ENCODE measurements at regions not wholly inside any gene's neighbourhood (a gene's known extent, or its start where the extent isn't known, plus 50 kb on each side); places are given as distances from the start of the nearest gene placed in this dataset.

DNA sequence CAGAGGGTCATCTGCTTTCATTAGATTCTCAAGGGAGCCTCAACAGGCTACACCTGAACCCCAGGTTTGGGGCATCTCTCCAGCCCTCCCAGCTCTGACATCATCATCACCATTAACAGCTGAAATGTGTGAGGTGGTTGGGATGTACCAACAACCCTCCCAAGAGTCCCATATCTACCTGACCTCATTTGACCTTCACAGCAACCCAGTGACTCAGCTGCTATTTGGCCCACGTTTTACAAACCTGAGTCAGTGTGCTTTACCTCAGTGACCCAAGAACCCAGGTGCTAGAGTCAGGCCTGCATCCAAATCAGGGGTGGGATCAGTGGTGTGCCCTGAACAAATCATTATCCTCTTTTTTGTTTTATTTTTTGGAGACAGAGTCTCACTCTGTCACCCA is 53.3 kb upstream of the TINAGL1 start:
- no peak for TF ChIP-seq CTCF (IDR thresholded peaks at IDR 0.05; ENCODE audit: extremely low read depth in 1 of 2, insufficient read depth in 1 of 2, low read depth in 1 of 2, low read length in 2 of 2)
- no peak for TF ChIP-seq EZH2 (IDR thresholded peaks at IDR 0.05; ENCODE audit: borderline replicate concordance, low read depth, low read length, severe bottlenecking)
- TF ChIP-seq, protein P1, sequence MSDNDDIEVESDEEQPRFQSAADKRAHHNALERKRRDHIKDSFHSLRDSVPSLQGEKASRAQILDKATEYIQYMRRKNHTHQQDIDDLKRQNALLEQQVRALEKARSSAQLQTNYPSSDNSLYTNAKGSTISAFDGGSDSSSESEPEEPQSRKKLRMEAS (IDR thresholded peaks at IDR 0.05; ENCODE audit: insufficient read depth, insufficient read length) = no peak
- no peak for TF ChIP-seq POLR2A (IDR thresholded peaks at IDR 0.05; ENCODE audit: low read depth, low read length)
- TF ChIP-seq POLR2AphosphoS5 (IDR thresholded peaks at IDR 0.05; ENCODE audit: insufficient read depth, low read depth, low read length) = no peak
- no peak for TF ChIP-seq FOS (IDR thresholded peaks at IDR 0.05; ENCODE audit: borderline replicate concordance, insufficient read depth, low read length)
